ENCODE measurements at regions not wholly inside any gene's neighbourhood (a gene's known extent, or its start where the extent isn't known, plus 50 kb on each side); places are given as distances from the start of the nearest gene placed in this dataset.

DNA sequence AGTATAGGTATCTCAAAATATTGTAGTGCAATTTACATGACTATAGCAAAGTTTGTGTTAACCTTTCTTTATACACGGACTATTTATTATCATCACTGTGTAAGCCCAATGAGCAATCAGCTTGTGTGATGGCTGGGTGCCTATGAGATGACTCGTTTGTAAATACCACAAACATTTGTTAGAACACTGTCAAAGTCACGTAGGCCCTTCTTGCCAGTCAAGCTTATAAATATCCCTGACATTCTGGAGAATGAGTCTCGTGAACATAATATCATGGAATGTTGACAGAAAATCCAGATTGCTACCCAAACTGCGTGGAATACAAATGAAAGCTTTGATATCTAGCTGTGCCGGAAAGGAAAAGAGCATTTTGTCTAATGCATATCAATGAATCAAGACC is 648.3 kb upstream of the MDGA2 start:
- H2BK120ac ChIP-seq (ENCODE audit: low read depth, low read length, poor library complexity, severe bottlenecking) = no peak overlapping the region
- no peak overlapping the region for H2BK20ac ChIP-seq (ENCODE audit: low read depth, low read length, poor library complexity, severe bottlenecking)
- Mint-ChIP-seq H3K27me3 (ENCODE audit: low read depth) (no peaks in the 10 kb centered on the region), H3K4me3 (no peak overlapping the region), H3K4me1 (no peaks in the 10 kb centered on the region), H3K27ac (no peak overlapping the region), H3K9me3 (no peaks in the 10 kb centered on the region), H3K36me3 (ENCODE audit: insufficient read depth in 1 of 3, low read depth in 3 of 3) (no peaks in the 10 kb centered on the region)
- no peaks in the 10 kb centered on the region for H3K9me3 ChIP-seq (ENCODE audit: control insufficient read depth, low read depth, low read length)
- H3K18ac ChIP-seq (ENCODE audit: insufficient read length, low read depth, low read length) = no peak overlapping the region
- no CpG with 5 or more reads among the region's 6 CpGs for WGBS (ENCODE audit: extremely low coverage, insufficient read length, low lambda C conversion rate)
- H4K8ac ChIP-seq (replicated peaks; ENCODE audit: insufficient read length, low read depth, low read length) = no peak overlapping the region
- H4K20me1 ChIP-seq (ENCODE audit: control insufficient read depth, insufficient read depth, insufficient read length) = no peaks in the 10 kb centered on the region
- no peak overlapping the region for H2AK5ac ChIP-seq (ENCODE audit: insufficient read length, low read length)
- H3K27ac ChIP-seq (ENCODE audit: insufficient read length, low read depth, low read length) = no peak overlapping the region
- H3K23ac ChIP-seq (ENCODE audit: insufficient read length, low read depth, low read length) = no peak overlapping the region
- DNase-seq = no peak
- H3K4me2 ChIP-seq (ENCODE audit: insufficient read depth, insufficient read length, low read length) = no peak overlapping the region
- no peak overlapping the region for H3K9ac ChIP-seq (ENCODE audit: extremely low read depth, insufficient read length, low read length)
- H3T11ph ChIP-seq (ENCODE audit: low read length) = no peak overlapping the region
- TF ChIP-seq, protein P1, sequence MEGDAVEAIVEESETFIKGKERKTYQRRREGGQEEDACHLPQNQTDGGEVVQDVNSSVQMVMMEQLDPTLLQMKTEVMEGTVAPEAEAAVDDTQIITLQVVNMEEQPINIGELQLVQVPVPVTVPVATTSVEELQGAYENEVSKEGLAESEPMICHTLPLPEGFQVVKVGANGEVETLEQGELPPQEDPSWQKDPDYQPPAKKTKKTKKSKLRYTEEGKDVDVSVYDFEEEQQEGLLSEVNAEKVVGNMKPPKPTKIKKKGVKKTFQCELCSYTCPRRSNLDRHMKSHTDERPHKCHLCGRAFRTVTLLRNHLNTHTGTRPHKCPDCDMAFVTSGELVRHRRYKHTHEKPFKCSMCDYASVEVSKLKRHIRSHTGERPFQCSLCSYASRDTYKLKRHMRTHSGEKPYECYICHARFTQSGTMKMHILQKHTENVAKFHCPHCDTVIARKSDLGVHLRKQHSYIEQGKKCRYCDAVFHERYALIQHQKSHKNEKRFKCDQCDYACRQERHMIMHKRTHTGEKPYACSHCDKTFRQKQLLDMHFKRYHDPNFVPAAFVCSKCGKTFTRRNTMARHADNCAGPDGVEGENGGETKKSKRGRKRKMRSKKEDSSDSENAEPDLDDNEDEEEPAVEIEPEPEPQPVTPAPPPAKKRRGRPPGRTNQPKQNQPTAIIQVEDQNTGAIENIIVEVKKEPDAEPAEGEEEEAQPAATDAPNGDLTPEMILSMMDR (conservative IDR thresholded peaks at IDR 0.05) = no peak
- no peak overlapping the region for H2AFZ ChIP-seq (ENCODE audit: low read length)
- H3K23me2 ChIP-seq (ENCODE audit: insufficient read length, low read depth, low read length, poor library complexity, severe bottlenecking) = no peaks in the 10 kb centered on the region
- H3K79me1 ChIP-seq (ENCODE audit: insufficient read depth, low read depth, low read length, poor library complexity, severe bottlenecking) = no peaks in the 10 kb centered on the region
- H3K27me3 ChIP-seq (ENCODE audit: insufficient read depth, low read length) = no peaks in the 10 kb centered on the region
- H3K79me2 ChIP-seq (ENCODE audit: insufficient read depth, low read length) = no peaks in the 10 kb centered on the region
- H2BK12ac ChIP-seq (ENCODE audit: insufficient read length, low read depth, low read length) = no peak overlapping the region
- H3K14ac ChIP-seq (ENCODE audit: insufficient read depth, low read length) = no peak overlapping the region
- no peaks in the 10 kb centered on the region; the same call in 1 of the 2 replicates for H3K4me1 ChIP-seq (ENCODE audit: insufficient read depth, low read length)
- H2BK15ac ChIP-seq (ENCODE audit: low read depth, low read length) = no peak overlapping the region
- no peak overlapping the region for H2BK5ac ChIP-seq (ENCODE audit: insufficient read length, low read length)
- no peak overlapping the region for H3K56ac ChIP-seq (ENCODE audit: insufficient read length, low read depth, low read length)
- H4K5ac ChIP-seq (ENCODE audit: insufficient read length, low read depth, low read length) = no peak overlapping the region
- H3K4ac ChIP-seq (ENCODE audit: low read depth, low read length) = no peak overlapping the region
- H4K91ac ChIP-seq (ENCODE audit: insufficient read length, low read depth, low read length) = no peak overlapping the region

All from H9 (cell line).